SK-N-MC (cell line): ENCODE measurements at regions not wholly inside any gene's neighbourhood (a gene's known extent, or its start where the extent isn't known, plus 50 kb on each side); places are given as distances from the start of the nearest gene placed in this dataset.

Experiments
- DNase-seq: peaks from one replicate; pipeline ENCODE4 v3.0.0-alpha.2; 2011; ENCODE audit warnings: low read depth, low spot score
- H3K27ac ChIP-seq: fragments of 200-600 bp; sonication (generic); 2 replicates; pipeline ENCODE4 v1.5.1; 2016; ENCODE audit warnings: mixed run types
- H3K36me3 ChIP-seq: fragments of 200-600 bp; sonication (generic); 2 replicates; pipeline ENCODE4 v1.6.1; 2017; ENCODE audit warnings: antibody characterized with exemption, low read length, mixed read lengths; ENCODE audit not compliant: insufficient read depth
- H3K4me3 ChIP-seq: fragments of 200-600 bp; sonication (generic); 2 replicates; pipeline ENCODE4 v1.5.1; 2016
- H3K9ac ChIP-seq: fragments of 200-600 bp; sonication (generic); 2 replicates; pipeline ENCODE4 v1.8.0; 2017; ENCODE audit warnings: mixed run types, mixed read lengths; ENCODE audit not compliant: insufficient read length
- H3K9me3 ChIP-seq: fragments of 200-600 bp; sonication (generic); 2 replicates; pipeline ENCODE4 v1.6.1; 2017; ENCODE audit warnings: low read depth, mild to moderate bottlenecking, antibody characterized with exemption, low read length, moderate library complexity, mixed read lengths
- EZH2 ChIP-seq: fragments of 200-600 bp; sonication (generic); IDR thresholded peaks from one replicate; pipeline ENCODE4 v1.6.1; 2017; ENCODE audit warnings: antibody characterized with exemption
- FOXP2 ChIP-seq: optimal IDR thresholded peaks from 2 replicates; pipeline ENCODE3; 2011; ENCODE audit warnings: mild to moderate bottlenecking, moderate library complexity; ENCODE audit not compliant: insufficient read depth; ENCODE audit errors: extremely low read length, control extremely low read depth
- POLR2AphosphoS5 ChIP-seq: IDR thresholded peaks from 2 replicates; pipeline ENCODE4 v1.6.1; 2012; ENCODE audit warnings: mild to moderate bottlenecking, low read depth, low read length, borderline replicate concordance

DNA sequence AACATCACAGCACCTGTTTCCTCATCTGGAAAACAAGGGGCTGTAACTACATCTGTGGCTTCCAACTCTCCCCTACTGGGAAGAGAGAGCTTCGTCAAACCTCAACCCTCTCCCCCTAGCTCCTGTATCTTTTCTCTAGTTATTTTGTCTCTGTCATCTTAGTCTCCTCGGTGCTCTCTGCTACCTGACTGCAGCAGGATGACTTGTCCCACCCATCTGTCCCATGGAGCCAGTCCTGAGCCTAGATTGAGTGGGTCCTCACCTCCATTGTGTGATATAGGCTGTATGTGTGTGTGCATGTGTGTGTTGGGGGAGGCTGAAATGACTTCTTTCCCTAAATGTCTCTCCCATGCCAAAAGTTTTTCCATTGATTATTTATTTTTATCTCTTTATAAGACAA is 177.3 kb downstream of the EMP1 start:
- H3K27ac ChIP-seq = no peak overlapping the region
- no peaks in the 10 kb centered on the region for H3K36me3 ChIP-seq
- no peak overlapping the region for H3K9ac ChIP-seq
- no peak for TF ChIP-seq EZH2
- no peak for TF ChIP-seq POLR2AphosphoS5
- no peak for TF ChIP-seq FOXP2
- no peak for DNase-seq
- H3K4me3 ChIP-seq = no peak overlapping the region
- no peaks in the 10 kb centered on the region for H3K9me3 ChIP-seq

- Histone ChIP-seq H3K9me3 (no peaks in the 10 kb centered on the region), H3K4me3 (no peak overlapping the region), H3K27ac (no peak overlapping the region), H3K36me3 (no peaks in the 10 kb centered on the region), H3K9ac (no peak overlapping the region)
- DNase-seq = no peak
- TF ChIP-seq FOXP2 = no peak
- TF ChIP-seq EZH2 = no peak
- TF ChIP-seq POLR2AphosphoS5 = no peak
Observed at GRCh38 chr12:13373131-13373530, 176.6 kb downstream of the EMP1 start.

- Histone ChIP-seq H3K27ac (no peak overlapping the region), H3K9me3 (no peaks in the 10 kb centered on the region), H3K4me3 (no peak overlapping the region), H3K36me3 (no peaks in the 10 kb centered on the region), H3K9ac (no peak overlapping the region)
- no peak for DNase-seq
- TF ChIP-seq POLR2AphosphoS5 (no peak), EZH2 (no peak), FOXP2 (no peak)
Observed at GRCh38 chr12:13372386-13372785, 175.9 kb downstream of the EMP1 start.

- H3K27ac ChIP-seq = no peak overlapping the region
- TF ChIP-seq FOXP2 = no peak
- TF ChIP-seq EZH2 = no peak
- no peak for TF ChIP-seq POLR2AphosphoS5
- H3K9me3 ChIP-seq = no peaks in the 10 kb centered on the region
- H3K9ac ChIP-seq = no peak overlapping the region
- H3K36me3 ChIP-seq = no peaks in the 10 kb centered on the region
- no peak for DNase-seq
- H3K4me3 ChIP-seq = no peak overlapping the region
Observed at GRCh38 chr12:13371797-13372196, 175.3 kb downstream of the EMP1 start.

DNA sequence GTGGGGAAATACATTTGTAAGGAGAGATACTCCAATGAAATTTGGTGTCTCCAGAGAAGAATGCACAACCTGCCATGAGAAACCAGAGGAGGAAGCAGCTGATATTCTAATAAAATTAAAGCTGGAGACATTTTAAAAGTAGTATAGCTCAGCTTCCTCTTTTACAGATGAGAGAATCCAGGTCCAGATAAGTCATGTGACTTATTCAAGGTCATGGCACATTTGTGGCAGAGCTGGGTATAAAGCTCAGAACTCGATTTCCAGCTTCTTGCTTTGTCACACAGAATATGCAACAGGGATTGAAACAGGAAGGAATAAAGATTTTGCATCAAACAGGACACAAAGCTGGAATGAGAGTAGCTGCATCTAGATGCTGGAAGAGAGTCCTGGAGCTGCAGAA is 174.8 kb downstream of the EMP1 start:
- no peak for TF ChIP-seq EZH2
- no peak for TF ChIP-seq FOXP2
- no peak for TF ChIP-seq POLR2AphosphoS5
- DNase-seq = no peak
- no peaks in the 10 kb centered on the region for H3K9me3 ChIP-seq
- no peak overlapping the region for H3K4me3 ChIP-seq
- no peak overlapping the region for H3K9ac ChIP-seq
- no peak overlapping the region for H3K27ac ChIP-seq
- no peaks in the 10 kb centered on the region for H3K36me3 ChIP-seq

DNA sequence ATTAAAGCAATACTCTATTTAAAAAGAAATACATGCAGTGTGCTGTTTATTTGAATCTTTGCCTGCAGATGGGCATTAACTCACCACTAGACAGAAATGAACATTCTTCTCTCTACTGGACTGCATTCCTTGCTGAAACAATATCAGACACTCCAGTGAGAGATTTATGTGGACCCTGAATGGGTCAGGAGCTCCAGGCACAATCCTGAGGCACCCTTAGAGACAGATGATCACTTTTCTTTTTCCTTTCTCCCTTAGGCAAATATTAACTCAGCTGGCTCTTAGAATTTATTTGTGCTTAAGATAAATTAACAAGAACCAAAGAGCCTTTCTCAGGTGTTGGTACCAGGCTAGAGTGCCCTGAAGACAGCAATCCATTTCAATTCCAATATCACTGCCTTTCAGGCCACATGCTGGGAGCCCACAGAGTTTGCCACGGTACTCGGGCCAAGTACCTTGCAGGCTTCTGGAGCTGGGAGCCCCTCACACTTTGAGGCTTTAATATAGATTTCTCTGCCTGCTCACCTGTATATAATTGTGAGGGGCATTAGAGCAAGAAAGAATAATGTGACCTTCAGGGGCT is 173.0 kb downstream of the EMP1 start:
- no peaks in the 10 kb centered on the region for H3K36me3 ChIP-seq
- no peak for DNase-seq

GRCh38 chr12:13368971-13369370 is 172.4 kb downstream of the EMP1 start:
- no peak for DNase-seq
- no peak overlapping the region for H3K27ac ChIP-seq
- H3K36me3 ChIP-seq = no peaks in the 10 kb centered on the region

More for the DNA sequence above, 173.0 kb downstream of the EMP1 start:
- TF ChIP-seq EZH2 (no peak), POLR2AphosphoS5 (no peak), FOXP2 (no peak)
- Histone ChIP-seq H3K9ac (no peak overlapping the region), H3K27ac (no peak overlapping the region), H3K4me3 (no peak overlapping the region), H3K9me3 (no peaks in the 10 kb centered on the region)

GRCh38 chr12:13368431-13368830 is 171.9 kb downstream of the EMP1 start:
- Histone ChIP-seq H3K4me3 (no peak overlapping the region), H3K27ac (no peak overlapping the region), H3K36me3 (no peaks in the 10 kb centered on the region), H3K9me3 (no peaks in the 10 kb centered on the region), H3K9ac (no peak overlapping the region)
- no peak for DNase-seq
- TF ChIP-seq EZH2 (no peak), FOXP2 (no peak)

More at GRCh38 chr12:13368971-13369370, 172.4 kb downstream of the EMP1 start:
- TF ChIP-seq EZH2 (no peak), FOXP2 (no peak), POLR2AphosphoS5 (no peak)
- Histone ChIP-seq H3K9ac (no peak overlapping the region), H3K9me3 (no peaks in the 10 kb centered on the region), H3K4me3 (no peak overlapping the region)

DNA sequence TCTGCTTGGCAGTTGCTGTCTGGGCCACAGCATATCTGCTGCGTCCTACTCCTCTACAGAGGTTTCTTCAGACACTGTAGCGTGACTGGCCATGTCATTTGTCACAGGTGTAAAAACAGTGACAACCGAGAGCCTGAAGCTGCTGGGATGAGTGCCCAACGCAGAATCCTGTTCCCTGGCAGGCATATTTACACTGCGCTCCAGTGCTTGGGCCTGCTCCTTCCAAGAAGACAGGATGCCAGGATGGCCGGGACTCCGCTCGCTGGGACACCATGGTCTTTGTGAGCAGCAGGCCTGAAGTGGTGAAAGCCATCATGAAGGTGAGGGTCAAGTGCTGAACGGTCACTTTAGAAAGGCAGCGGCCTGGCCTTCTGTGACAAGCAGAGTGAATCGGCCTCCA is 171.4 kb downstream of the EMP1 start:
- no peak for DNase-seq
- H3K27ac ChIP-seq = no peak overlapping the region
- no peak overlapping the region for H3K4me3 ChIP-seq
- no peaks in the 10 kb centered on the region for H3K36me3 ChIP-seq
- no peak overlapping the region for H3K9ac ChIP-seq
- TF ChIP-seq POLR2AphosphoS5 = no peak
- TF ChIP-seq EZH2 = no peak
- no peak for TF ChIP-seq FOXP2
- H3K9me3 ChIP-seq = no peaks in the 10 kb centered on the region
